Neural crest cell (in vitro differentiated cells): ENCODE measurements at regions not wholly inside any gene's neighbourhood (a gene's known extent, or its start where the extent isn't known, plus 50 kb on each side); places are given as distances from the start of the nearest gene placed in this dataset.
A peak's percentile ranks its signal among the peaks of the same experiment; 100 is the strongest.

ENCODE experiments used
- DNase-seq: peaks from one replicate; pipeline ENCODE4 v3.0.0; 2021; ENCODE audit warnings: low read depth, mixed read lengths, low spot score
- H3K27ac Mint-ChIP-seq: one replicate; pipeline ENCODE4 v1.8.0; 2021; ENCODE audit warnings: mild to moderate bottlenecking, mixed read lengths; ENCODE audit not compliant: unreplicated experiment
- H3K27me3 Mint-ChIP-seq: 2 replicates; pipeline ENCODE4 v1.8.0; 2021; ENCODE audit warnings: low read depth, mild to moderate bottlenecking, mixed read lengths
- H3K36me3 Mint-ChIP-seq: 2 replicates; pipeline ENCODE4 v1.8.0; 2021; ENCODE audit warnings: low read depth, mild to moderate bottlenecking, mixed read lengths
- H3K4me1 Mint-ChIP-seq: 2 replicates; pipeline ENCODE4 v1.8.0; 2021; ENCODE audit warnings: mixed read lengths
- H3K4me3 Mint-ChIP-seq: one replicate; pipeline ENCODE4 v1.8.0; 2021; ENCODE audit warnings: mild to moderate bottlenecking, mixed read lengths
- H3K9me3 Mint-ChIP-seq: 2 replicates; pipeline ENCODE4 v1.8.0; 2021; ENCODE audit warnings: mixed read lengths
- CTCF ChIP-seq: fragments of 200-600 bp; sonication (generic); conservative IDR thresholded peaks from 2 replicates; pipeline ENCODE4 v1.5.0; 2021; ENCODE audit warnings: antibody characterized with exemption, mild to moderate bottlenecking

GRCh38 chr17:64785011-64785421, 122.9 kb upstream of the SMURF2 start:
- no peak overlapping the region for H3K4me3 Mint-ChIP-seq
- H3K4me1 Mint-ChIP-seq: no peaks in the 10 kb centered on the region
- H3K27ac Mint-ChIP-seq: no peak overlapping the region
- peaks cover 31% of the 10 kb centered on the region for H3K27me3 Mint-ChIP-seq
- no peaks in the 10 kb centered on the region for H3K36me3 Mint-ChIP-seq
- TF ChIP-seq CTCF: no peak
- DNase-seq: no peak
- no peaks in the 10 kb centered on the region for H3K9me3 Mint-ChIP-seq

- no peaks in the 10 kb centered on the region for H3K36me3 Mint-ChIP-seq
- H3K27ac Mint-ChIP-seq: no peak overlapping the region
- no peak for DNase-seq
- peaks cover 36% of the 10 kb centered on the region for H3K27me3 Mint-ChIP-seq
- H3K4me1 Mint-ChIP-seq: no peaks in the 10 kb centered on the region
- no peaks in the 10 kb centered on the region for H3K9me3 Mint-ChIP-seq
- TF ChIP-seq CTCF: no peak
- H3K4me3 Mint-ChIP-seq: no peak overlapping the region
Observed at GRCh38 chr17:64784353-64785010, 122.4 kb upstream of the SMURF2 start.

- no peaks in the 10 kb centered on the region for H3K9me3 Mint-ChIP-seq
- TF ChIP-seq CTCF: no peak
- peak overlapping the region; percentile 27 for H3K4me3 Mint-ChIP-seq
- H3K36me3 Mint-ChIP-seq: no peaks in the 10 kb centered on the region
- DNase-seq: no peak
- peaks cover 42% of the 10 kb centered on the region for H3K27me3 Mint-ChIP-seq
- no peaks in the 10 kb centered on the region for H3K4me1 Mint-ChIP-seq
- no peak overlapping the region for H3K27ac Mint-ChIP-seq
Observed at GRCh38 chr17:64783556-64784352, 121.6 kb upstream of the SMURF2 start.

GRCh38 chr17:64783031-64783461, 120.9 kb upstream of the SMURF2 start:
- Mint-ChIP-seq H3K36me3 (no peaks in the 10 kb centered on the region), H3K27ac (no peak overlapping the region), H3K4me1 (no peaks in the 10 kb centered on the region), H3K27me3 (peaks cover 46% of the 10 kb centered on the region), H3K9me3 (no peaks in the 10 kb centered on the region), H3K4me3 (peak overlapping the region; percentile 27)
- DNase-seq: no peak
- no peak for TF ChIP-seq CTCF

- Mint-ChIP-seq H3K4me3 (peak overlapping the region; percentile 75), H3K27ac (no peak overlapping the region), H3K4me1 (peaks cover 11% of the 10 kb centered on the region), H3K27me3 (peaks cover 57% of the 10 kb centered on the region), H3K36me3 (no peaks in the 10 kb centered on the region), H3K9me3 (no peaks in the 10 kb centered on the region)
- TF ChIP-seq CTCF: no peak
- DNase-seq: no peak
Observed at GRCh38 chr17:64781810-64782555, 119.9 kb upstream of the SMURF2 start.
